ENCODE measurements at regions not wholly inside any gene's neighbourhood (a gene's known extent, or its start where the extent isn't known, plus 50 kb on each side); places are given as distances from the start of the nearest gene placed in this dataset.

- Histone ChIP-seq H3K9me2 (ENCODE audit: insufficient read depth) (no peaks in the 10 kb centered on the region), H4K20me1 (replicated peaks; ENCODE audit: insufficient read depth) (no peaks in the 10 kb centered on the region), H3K27me3 (ENCODE audit: insufficient read depth) (no peaks in the 10 kb centered on the region), H3K4me3 (no peak overlapping the region), H2AFZ (peak overlapping the region; percentile 3; the same call in 1 of the 2 replicates), H3K4me1 (ENCODE audit: insufficient read depth) (peaks cover 33% of the 10 kb centered on the region), H3K36me3 (ENCODE audit: insufficient read depth) (no peaks in the 10 kb centered on the region), H3K27ac (ENCODE audit: low read depth) (no peak overlapping the region), H3K4me2 (0 out of 2 replicates have a peak overlapping the region, but pooled peaks have one; percentile 20), H3K79me2 (replicated peaks; ENCODE audit: insufficient read depth) (no peaks in the 10 kb centered on the region), H3F3A (replicated peaks; ENCODE audit: low read depth) (no peaks in the 10 kb centered on the region)
- Mint-ChIP-seq H3K27me3 (ENCODE audit: insufficient read depth, low read depth, poor library complexity) (peaks cover 18% of the 10 kb centered on the region), H3K4me1 (peaks cover 45% of the 10 kb centered on the region), H3K9me3 (no peaks in the 10 kb centered on the region; the same call in 2 of the 3 replicates), H3K4me3 (no peak overlapping the region), H3K27ac (no peak overlapping the region), H3K36me3 (ENCODE audit: low read depth) (no peaks in the 10 kb centered on the region)
- DNase-seq (ENCODE audit: low spot score) (no peak), ATAC-seq (peak; percentile 52)
- TF ChIP-seq STAT1 (IDR thresholded peaks at IDR 0.05; ENCODE audit: unreplicated experiment) (no peak), ZNF114 (CRISPR knock-in tag; IDR thresholded peaks at IDR 0.05) (no peak), CREB1 (CRISPR knock-in tag; IDR thresholded peaks at IDR 0.05; ENCODE audit: low read depth) (no peak), NANOG (IDR thresholded peaks at IDR 0.05; ENCODE audit: borderline replicate concordance) (no peak), EZH2 (IDR thresholded peaks at IDR 0.05; ENCODE audit: low read depth, unreplicated experiment) (no peak), REST (IDR thresholded peaks at IDR 0.05; ENCODE audit: unreplicated experiment) (no peak), JUNB (IDR thresholded peaks at IDR 0.05; ENCODE audit: unreplicated experiment) (no peak)
Observed at GRCh38 chr21:38988509-38989378, 183.0 kb downstream of the ETS2 start.

GRCh38 chr21:38987633-38988508 lies 182.1 kb downstream of the ETS2 start:
- no peak for DNase-seq (ENCODE audit: low spot score)
- H3K4me1 ChIP-seq (ENCODE audit: insufficient read depth) = peaks cover 33% of the 10 kb centered on the region
- peak; percentile 33 for ATAC-seq

More at GRCh38 chr21:38987633-38988508, 182.1 kb downstream of the ETS2 start:
- Histone ChIP-seq H3F3A (replicated peaks; ENCODE audit: low read depth) (no peaks in the 10 kb centered on the region), H4K20me1 (replicated peaks; ENCODE audit: insufficient read depth) (no peaks in the 10 kb centered on the region), H3K4me3 (no peak overlapping the region), H3K27ac (ENCODE audit: low read depth) (no peak overlapping the region), H2AFZ (peak overlapping the region; percentile 89), H3K36me3 (ENCODE audit: insufficient read depth) (no peaks in the 10 kb centered on the region), H3K27me3 (ENCODE audit: insufficient read depth) (no peaks in the 10 kb centered on the region), H3K79me2 (replicated peaks; ENCODE audit: insufficient read depth) (no peaks in the 10 kb centered on the region), H3K4me2 (0 out of 2 replicates have a peak overlapping the region, but pooled peaks have one; percentile 4), H3K9me2 (ENCODE audit: insufficient read depth) (peaks cover 3% of the 10 kb centered on the region; the same call in 1 of the 2 replicates)
- no peaks in the 10 kb centered on the region for H3K36me3 Mint-ChIP-seq (ENCODE audit: low read depth)
- peaks cover 7% of the 10 kb centered on the region; the same call in 1 of the 3 replicates for H3K9me3 Mint-ChIP-seq
- H3K27ac Mint-ChIP-seq = no peak overlapping the region
- no peak overlapping the region for H3K4me3 Mint-ChIP-seq
- no peak for TF ChIP-seq POLR2AphosphoS5 (IDR thresholded peaks at IDR 0.05; ENCODE audit: low read depth)
- no peak for TF ChIP-seq ETS1 (IDR thresholded peaks at IDR 0.05)
- H3K27me3 Mint-ChIP-seq (ENCODE audit: insufficient read depth, low read depth, poor library complexity) = peaks cover 19% of the 10 kb centered on the region
- H3K4me1 Mint-ChIP-seq = peaks cover 45% of the 10 kb centered on the region
